HG02840 (cell line): ENCODE measurements at regions not wholly inside any gene's neighbourhood (a gene's known extent, or its start where the extent isn't known, plus 50 kb on each side); places are given as distances from the start of the nearest gene placed in this dataset.
"Not testable (repeated sequence)": the region's sequence is repeated elsewhere in the genome, so short reads cannot be mapped to it uniquely, and the experiment has no call there.

Source experiments
- ATAC-seq: cut with Tn5 transposase; IDR thresholded peaks from one replicate; pipeline ENCODE4 v1.9.1; 2021; ENCODE audit warnings: mild to moderate bottlenecking, moderate library complexity, moderate number of reproducible peaks; ENCODE audit not compliant: unreplicated experiment, low FRiP score

- peak; percentile 66 for ATAC-seq
Observed at GRCh38 chr15:21718108-21718507, 159.4 kb downstream of the POTEB start.

DNA sequence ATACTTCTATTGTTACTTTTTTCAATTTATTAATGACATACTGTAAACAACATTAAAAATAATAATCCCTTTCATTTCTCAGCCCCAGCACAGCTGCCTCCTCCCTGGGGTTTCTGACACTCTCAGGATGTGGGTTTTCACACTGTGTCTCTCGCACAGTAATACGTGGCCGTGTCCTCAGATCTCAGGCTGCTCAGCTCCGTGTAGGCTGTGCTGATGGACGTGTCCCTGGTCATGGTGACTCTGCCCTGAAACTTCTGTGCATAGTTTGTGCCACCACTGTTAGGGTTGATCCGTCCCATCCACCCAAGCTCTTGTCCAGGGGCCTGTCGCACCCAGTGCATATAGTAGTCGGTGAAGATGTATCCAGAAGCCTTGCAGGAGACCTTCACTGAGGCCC lies 159.9 kb downstream of the POTEB start:
- peak; percentile 40 for ATAC-seq

GRCh38 chr15:21705480-21705879 lies 172.1 kb downstream of the POTEB start:
- ATAC-seq, result peak; percentile 88

DNA sequence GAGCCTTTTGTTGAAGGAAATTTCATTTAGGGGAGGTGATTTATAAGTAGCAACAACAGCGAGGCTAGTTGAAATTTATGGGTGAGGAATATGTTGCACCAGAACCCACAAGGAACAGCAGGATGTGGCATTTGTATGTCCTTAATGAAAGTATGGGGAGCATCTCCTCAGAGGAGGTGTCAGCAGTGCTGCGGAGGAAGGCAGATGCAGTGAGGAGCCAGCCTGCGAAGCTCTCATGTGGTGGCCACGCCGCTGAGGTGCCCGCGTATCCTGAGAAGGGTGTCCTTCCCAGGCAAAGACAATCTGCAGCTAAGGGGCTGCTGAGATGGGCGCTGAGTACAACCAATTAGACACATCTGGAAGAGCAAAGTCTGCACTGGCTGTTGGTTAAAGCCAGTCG lies 178.9 kb downstream of the POTEB start:
- not testable (repeated sequence) for ATAC-seq

DNA sequence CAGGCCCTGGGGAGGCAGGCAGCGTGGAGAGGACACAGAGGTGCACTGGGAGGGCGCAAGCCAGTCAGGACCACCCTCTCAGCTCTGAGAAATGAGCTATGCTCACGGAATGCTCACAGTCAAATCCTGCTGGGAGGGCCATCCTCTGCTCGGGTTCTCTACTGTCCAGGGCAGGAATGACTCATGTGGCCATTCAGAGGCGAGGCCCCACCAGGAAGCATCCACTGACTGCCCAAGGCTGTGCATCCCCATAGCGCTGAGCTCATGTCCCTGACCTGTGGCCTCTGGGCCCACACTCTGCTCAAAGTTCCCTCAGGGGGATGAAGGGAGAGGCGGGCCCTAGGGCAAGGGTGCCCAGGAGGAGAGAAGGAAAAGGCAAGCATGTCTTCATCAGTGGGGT lies 182.4 kb downstream of the POTEB start:
- not testable (repeated sequence) for ATAC-seq

GRCh38 chr15:21692471-21693102 lies 184.9 kb downstream of the POTEB start:
- not testable (repeated sequence) for ATAC-seq

DNA sequence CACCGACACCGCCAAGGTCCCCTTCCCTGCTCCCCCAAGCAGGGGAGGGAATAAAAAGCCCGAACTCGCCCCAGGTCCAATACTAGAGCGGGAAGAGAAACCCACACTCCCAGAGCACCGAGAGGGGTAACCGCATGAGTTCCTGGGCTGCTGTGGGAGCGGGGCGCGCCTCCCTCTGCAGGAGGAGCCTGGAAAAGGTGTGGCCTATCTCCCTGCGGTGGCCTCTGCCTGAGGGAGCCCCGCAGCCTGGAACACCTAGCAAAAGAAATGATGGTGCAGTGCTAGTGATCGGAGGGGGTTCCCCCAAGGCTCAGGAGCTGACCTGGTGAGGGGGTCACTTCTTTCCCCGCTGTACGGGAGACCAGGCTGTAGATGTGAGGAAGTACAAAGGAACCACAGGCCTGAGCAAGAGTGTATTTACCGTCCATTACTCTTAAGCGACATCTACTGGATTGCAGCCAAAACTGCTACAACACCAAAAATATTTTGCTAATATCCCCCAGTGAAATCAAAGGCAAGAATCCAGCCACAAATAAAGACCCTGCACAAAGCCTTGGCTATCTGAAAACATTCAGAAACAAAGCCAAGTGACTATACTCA lies 216.6 kb upstream of the POTEB3 start:
- peak; percentile 86 for ATAC-seq

- not testable (repeated sequence) for ATAC-seq
Observed at GRCh38 chr15:21656114-21656746, 215.9 kb upstream of the POTEB3 start.

DNA sequence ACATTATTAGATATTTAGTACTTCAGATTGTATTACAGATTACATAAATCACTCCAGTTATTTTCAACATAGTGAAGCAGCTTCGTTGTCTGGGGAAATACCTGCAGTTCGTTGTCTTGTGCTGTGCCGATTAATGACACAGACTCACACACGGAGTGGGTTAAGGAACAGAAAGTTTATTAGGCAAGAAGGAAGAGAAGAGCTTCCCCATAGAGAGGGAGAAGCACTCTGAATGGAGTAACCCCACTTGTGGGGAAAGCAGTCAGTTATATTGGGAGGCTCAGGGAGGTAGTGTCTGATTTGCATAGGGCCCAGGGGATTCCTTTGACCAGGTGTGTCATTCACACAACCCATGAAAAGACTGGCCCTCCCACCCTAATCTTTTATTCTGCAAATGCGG lies 213.4 kb upstream of the POTEB3 start:
- not testable (repeated sequence) for ATAC-seq

DNA sequence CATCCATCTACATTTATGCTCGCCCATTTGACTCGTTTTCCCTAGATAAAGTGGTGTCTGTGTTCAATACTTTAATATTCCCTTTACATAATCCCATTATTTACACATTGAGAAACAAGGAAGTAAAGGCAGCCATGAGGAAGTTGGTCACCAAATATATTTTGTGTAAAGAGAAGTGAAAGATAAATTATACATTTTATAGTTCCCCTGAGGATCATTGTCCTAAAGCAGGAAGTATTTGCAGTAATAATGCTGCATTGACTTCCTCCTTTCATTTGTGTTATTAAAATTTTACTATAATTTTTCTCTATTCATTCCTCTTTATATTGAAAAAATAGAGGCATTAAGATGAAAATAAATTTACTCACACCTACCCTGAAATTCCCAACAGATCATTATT lies 198.5 kb upstream of the POTEB3 start:
- not testable (repeated sequence) for ATAC-seq

GRCh38 chr15:21626694-21627093 lies 186.4 kb upstream of the POTEB3 start:
- not testable (repeated sequence) for ATAC-seq

GRCh38 chr15:21609223-21609622 lies 168.9 kb upstream of the POTEB3 start:
- ATAC-seq, result not testable (repeated sequence)

- ATAC-seq, result not testable (repeated sequence)
Observed at GRCh38 chr15:21565426-21565825, 125.1 kb upstream of the POTEB3 start.

DNA sequence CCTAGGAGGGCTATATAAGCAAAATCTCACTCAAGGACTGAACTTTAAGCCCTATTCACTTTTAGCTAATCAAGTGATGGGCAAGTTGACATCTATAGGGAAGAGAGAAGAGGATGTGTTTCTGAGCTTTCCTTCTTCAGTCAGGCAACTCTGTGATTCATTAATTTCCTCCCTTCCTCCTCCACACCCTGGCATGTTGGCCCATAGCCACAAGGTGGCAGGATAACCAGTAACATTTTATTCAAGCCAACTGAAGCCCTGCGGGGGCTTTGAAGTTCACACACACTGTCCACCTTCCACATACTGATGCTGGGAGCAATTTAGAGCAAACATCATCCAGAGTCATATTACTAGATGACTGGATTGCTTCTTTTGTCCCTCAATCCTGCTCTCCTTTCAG lies 111.5 kb upstream of the POTEB3 start:
- ATAC-seq, result peak; percentile 56

GRCh38 chr15:21546182-21546903 lies 106.0 kb upstream of the POTEB3 start:
- ATAC-seq, result not testable (repeated sequence)

DNA sequence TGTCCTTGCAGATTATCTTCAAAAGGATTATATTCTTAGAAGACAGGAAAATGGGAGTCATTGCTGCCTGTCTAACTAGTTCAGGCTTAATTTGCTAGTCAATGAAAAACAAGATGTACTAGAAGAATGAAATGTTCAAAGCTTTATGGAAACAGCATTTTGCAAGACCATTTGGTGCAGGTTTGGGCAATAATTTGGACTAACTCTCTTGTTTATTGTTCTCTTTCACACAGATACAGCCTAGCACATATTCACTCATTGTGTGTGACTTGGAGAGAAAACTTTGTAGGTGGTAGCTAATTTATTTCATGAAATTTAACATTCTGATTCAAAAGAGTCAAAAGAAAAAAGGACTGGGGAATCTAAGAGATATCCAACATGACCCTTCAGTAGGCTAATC lies 92.5 kb upstream of the POTEB3 start:
- not testable (repeated sequence) for ATAC-seq

DNA sequence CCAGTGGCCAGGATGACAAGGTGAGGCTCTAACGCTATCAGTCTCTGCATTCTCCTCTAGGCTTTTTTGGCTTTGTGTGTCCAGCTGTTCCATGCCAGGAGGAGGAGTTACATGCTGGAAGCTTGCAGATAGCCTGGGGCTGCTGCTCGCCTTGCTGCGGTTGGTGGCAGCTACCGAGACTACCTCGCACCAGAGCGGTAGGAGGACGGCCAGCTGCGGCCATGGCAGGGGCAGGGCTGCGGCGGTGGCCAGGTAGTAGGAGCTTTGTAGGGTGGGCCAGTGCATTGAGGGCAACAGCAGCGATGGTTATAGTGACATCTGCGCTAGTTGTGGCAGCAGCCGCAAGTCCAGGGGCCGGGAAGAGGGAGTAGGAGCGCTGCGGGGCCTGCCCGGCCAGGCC lies 75.9 kb upstream of the POTEB3 start:
- ATAC-seq, result not testable (repeated sequence)

GRCh38 chr15:21515296-21515695 lies 75.0 kb upstream of the POTEB3 start:
- not testable (repeated sequence) for ATAC-seq

DNA sequence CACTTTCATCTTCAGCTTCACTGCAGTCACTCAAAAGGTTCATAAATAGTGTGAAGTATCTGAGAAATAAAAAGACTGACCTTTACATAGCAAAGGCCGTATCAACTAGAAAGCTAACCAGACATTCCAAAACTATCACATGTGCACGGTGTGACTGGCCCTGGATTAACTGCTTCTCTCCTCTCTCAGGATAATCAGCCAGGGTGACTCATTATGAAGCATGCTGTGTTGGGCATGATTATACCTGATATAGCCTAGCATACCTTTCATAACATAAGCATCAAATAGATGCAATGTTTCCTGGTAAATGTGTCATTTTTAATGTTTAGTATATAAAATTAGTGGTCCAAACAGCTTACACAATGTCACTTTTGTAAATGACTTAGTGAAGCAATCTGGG lies 62.7 kb upstream of the POTEB3 start:
- not testable (repeated sequence) for ATAC-seq
